ENCODE measurements at regions not wholly inside any gene's neighbourhood (a gene's known extent, or its start where the extent isn't known, plus 50 kb on each side); places are given as distances from the start of the nearest gene placed in this dataset.
"Not testable (repeated sequence)": the region's sequence is repeated elsewhere in the genome, so short reads cannot be mapped to it uniquely, and the experiment has no call there.

- DNase-seq (ENCODE audit: low read depth in 2 of 2), result no peak
Observed at GRCh38 chr3:27556887-27557286, 72.7 kb upstream of the SLC4A7 start.

GRCh38 chr3:27554706-27555105 is 70.5 kb upstream of the SLC4A7 start:
- no peak for DNase-seq (ENCODE audit: low read depth in 2 of 2)

GRCh38 chr3:27553886-27554540 is 69.8 kb upstream of the SLC4A7 start:
- no peak for DNase-seq (ENCODE audit: low read depth in 2 of 2)

GRCh38 chr3:27552708-27553107 is 68.5 kb upstream of the SLC4A7 start:
- DNase-seq (ENCODE audit: low read depth in 2 of 2), result not testable (repeated sequence)

- not testable (repeated sequence) for DNase-seq (ENCODE audit: low read depth in 2 of 2)
Observed at GRCh38 chr3:27551413-27551812, 67.2 kb upstream of the SLC4A7 start.

- DNase-seq (ENCODE audit: low read depth in 2 of 2), result no peak
Observed at GRCh38 chr3:27545061-27545460, 60.9 kb upstream of the SLC4A7 start.

- no peak for DNase-seq (ENCODE audit: low read depth in 2 of 2)
Observed at GRCh38 chr3:27544372-27544865, 60.2 kb upstream of the SLC4A7 start.

- no peak for DNase-seq (ENCODE audit: low read depth in 2 of 2)
Observed at GRCh38 chr3:27542476-27542875, 58.3 kb upstream of the SLC4A7 start.

- no peak for DNase-seq (ENCODE audit: low read depth in 2 of 2)
Observed at GRCh38 chr3:27540231-27540630, 56.0 kb upstream of the SLC4A7 start.

- DNase-seq (ENCODE audit: low read depth in 2 of 2), result no peak
Observed at GRCh38 chr3:27536491-27536890, 52.3 kb upstream of the SLC4A7 start.

- no peak for DNase-seq (ENCODE audit: low read depth in 2 of 2)
Observed at GRCh38 chr3:27535809-27536392, 51.7 kb upstream of the SLC4A7 start.

GRCh38 chr3:27533718-27534573 is 49.8 kb upstream of the SLC4A7 start:
- DNase-seq (ENCODE audit: low read depth in 2 of 2), result no peak

Measured in stimulated activated CD4-positive, alpha-beta T cell treated with anti-CD3 and anti-CD28 coated beads, Interleukin-12 subunit alpha, Interleukin-12 subunit beta, amount 100 ng/mL, for 24 hours (primary cell).